Panc1 (cell line): ENCODE measurements at regions not wholly inside any gene's neighbourhood (a gene's known extent, or its start where the extent isn't known, plus 50 kb on each side); places are given as distances from the start of the nearest gene placed in this dataset.

Experiments
- CTCF ChIP-seq: fragments of 450-650 bp; IDR thresholded peaks from 2 replicates; pipeline ENCODE4 v1.5.1; 2017; ENCODE audit warnings: mild to moderate bottlenecking
- POLR2AphosphoS5 ChIP-seq: IDR thresholded peaks from 2 replicates; pipeline ENCODE4 v1.6.1; 2012; ENCODE audit warnings: mild to moderate bottlenecking, low read depth, low read length, moderate library complexity
- REST ChIP-seq, 2 experiments: IDR thresholded peaks; 2 replicates each; pipeline ENCODE4 v1.6.1; 2011 to 2012; ENCODE audit warnings: low read depth in 2 of 2, control low read depth in 1 of 2, low read length in 1 of 2, mild to moderate bottlenecking in 1 of 2, moderate library complexity in 1 of 2; ENCODE audit not compliant: insufficient read depth in 1 of 2

GRCh38 chr15:62849316-62850106 lies 193.0 kb upstream of the TPM1 start:
- TF ChIP-seq CTCF (no peak), POLR2AphosphoS5 (no peak), REST (IDR thresholded peaks at IDR 0.05; ENCODE audit: insufficient read depth in 1 of 2, low read depth in 2 of 2, low read length in 1 of 2) (no peak)
